ENCODE measurements at regions not wholly inside any gene's neighbourhood (a gene's known extent, or its start where the extent isn't known, plus 50 kb on each side); places are given as distances from the start of the nearest gene placed in this dataset.
"Not testable (repeated sequence)": the region's sequence is repeated elsewhere in the genome, so short reads cannot be mapped to it uniquely, and the experiment has no call there.

- no peak for DNase-seq
Measured at GRCh38 chr9:107807183-107807582, 317.6 kb upstream of the KLF4 start.

GRCh38 chr9:107805201-107805600, 315.6 kb upstream of the KLF4 start:
- DNase-seq: no peak

- DNase-seq: no peak
Measured at GRCh38 chr9:107794259-107794658, 304.7 kb upstream of the KLF4 start.

- no peak for DNase-seq
Measured at GRCh38 chr9:107793541-107793940, 304.0 kb upstream of the KLF4 start.

GRCh38 chr9:107792596-107792995, 303.0 kb upstream of the KLF4 start:
- DNase-seq: no peak

DNA sequence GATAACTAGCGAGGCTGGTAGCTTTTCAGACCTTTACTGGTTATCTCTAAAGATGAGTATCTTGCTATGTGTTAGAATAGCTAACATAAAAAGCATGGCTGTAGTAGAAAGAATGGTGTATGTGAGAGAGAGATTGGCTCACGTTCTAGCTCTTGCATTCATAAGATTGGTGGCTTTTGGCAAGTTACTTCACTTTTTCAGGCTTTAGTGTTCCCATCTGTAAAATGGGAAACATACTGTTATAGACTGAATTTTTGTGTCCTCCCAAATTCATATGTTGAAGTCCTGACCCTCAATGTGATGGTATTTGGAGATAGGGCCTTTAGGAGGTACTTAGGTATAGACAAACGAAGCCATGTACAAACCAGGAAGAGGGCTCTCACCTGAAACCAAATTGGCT, 302.4 kb upstream of the KLF4 start:
- DNase-seq: no peak

- no peak for DNase-seq
Measured at GRCh38 chr9:107789001-107789700, 299.6 kb upstream of the KLF4 start.

GRCh38 chr9:107786561-107786960, 297.0 kb upstream of the KLF4 start:
- no peak for DNase-seq

DNA sequence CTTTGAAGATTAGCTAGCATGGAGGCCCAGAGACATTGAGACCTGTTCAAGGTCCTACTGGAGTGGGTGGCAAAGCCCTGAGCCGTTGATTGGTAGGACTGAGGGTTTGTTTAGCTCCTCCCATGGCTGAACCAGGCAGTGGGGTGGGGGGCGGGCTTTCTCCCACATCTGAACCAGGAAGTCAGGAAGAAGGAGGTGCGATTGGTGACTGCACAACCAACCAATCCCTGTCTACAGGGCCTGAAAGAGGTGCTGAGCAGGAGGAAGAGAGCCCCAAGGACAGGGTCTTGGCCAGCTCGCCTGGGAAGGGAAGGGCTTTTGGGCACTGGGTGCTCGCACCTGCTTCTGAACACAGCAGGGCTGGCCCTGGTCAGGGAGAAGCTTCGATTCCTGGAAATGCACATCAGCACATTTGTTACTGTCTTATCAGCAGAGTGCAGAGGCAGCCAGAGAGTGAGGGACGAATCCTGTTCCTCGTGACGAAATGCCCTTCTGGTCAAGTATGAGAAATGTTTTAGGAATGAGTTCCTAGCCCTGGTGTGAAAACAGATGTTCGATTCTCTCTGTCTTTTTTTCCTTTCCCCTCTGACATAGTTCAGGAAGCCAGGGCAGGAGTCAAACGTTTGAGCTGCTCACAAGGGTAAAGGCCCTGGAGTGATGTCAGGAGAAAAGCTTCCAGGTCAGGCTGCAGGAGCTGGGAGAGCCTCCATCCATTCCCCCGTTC, 294.8 kb upstream of the KLF4 start:
- no peak for DNase-seq

- no peak for DNase-seq
Measured at GRCh38 chr9:107782789-107783188, 293.2 kb upstream of the KLF4 start.

DNA sequence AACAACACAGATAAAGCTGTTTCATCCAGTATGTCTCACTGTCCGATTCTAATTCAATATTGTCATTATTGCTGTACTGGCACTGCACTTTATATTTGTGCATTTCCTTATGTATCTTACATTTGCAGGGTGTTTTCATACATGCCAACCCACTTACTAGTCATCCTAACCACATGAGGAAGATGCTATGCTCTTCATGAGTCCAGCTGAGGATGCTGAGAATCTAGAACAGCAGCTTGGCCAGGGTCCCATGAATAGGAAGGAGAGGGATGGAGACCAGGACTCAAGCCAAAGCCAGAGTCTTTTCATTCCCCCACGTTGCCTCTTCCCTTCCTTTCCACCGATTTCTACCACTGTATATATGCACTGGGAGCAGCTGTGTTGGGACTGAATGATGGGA, 292.8 kb upstream of the KLF4 start:
- DNase-seq: no peak

- no peak for DNase-seq
Measured at GRCh38 chr9:107780960-107781359, 291.4 kb upstream of the KLF4 start.

- DNase-seq: no peak
Measured at GRCh38 chr9:107779731-107780130, 290.2 kb upstream of the KLF4 start.

- no peak for DNase-seq
Measured at GRCh38 chr9:107778661-107779060, 289.1 kb upstream of the KLF4 start.

DNA sequence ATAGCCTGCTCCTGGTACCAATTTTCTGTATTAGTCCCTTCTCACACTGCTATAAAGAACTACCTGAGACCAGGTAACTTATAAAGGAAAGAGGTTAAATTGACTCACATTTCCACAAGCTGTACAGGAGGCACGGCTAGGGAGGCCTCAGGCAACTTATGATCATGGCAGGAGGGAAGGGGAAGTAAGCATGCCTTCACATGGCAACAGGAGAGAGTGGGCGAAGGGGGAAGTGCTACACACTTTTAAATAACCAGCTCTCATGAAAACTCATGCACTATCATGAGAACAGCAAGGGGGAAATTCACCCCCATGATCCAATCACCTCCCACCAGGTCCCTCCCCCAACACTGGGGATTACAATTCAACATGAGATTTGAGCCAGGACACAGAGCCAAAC, 284.5 kb upstream of the KLF4 start:
- not testable (repeated sequence) for DNase-seq

GRCh38 chr9:107772988-107773387, 283.4 kb upstream of the KLF4 start:
- no peak for DNase-seq

- DNase-seq: no peak
Measured at GRCh38 chr9:107770716-107771115, 281.1 kb upstream of the KLF4 start.

- no peak for DNase-seq
Measured at GRCh38 chr9:107768224-107768623, 278.7 kb upstream of the KLF4 start.

DNA sequence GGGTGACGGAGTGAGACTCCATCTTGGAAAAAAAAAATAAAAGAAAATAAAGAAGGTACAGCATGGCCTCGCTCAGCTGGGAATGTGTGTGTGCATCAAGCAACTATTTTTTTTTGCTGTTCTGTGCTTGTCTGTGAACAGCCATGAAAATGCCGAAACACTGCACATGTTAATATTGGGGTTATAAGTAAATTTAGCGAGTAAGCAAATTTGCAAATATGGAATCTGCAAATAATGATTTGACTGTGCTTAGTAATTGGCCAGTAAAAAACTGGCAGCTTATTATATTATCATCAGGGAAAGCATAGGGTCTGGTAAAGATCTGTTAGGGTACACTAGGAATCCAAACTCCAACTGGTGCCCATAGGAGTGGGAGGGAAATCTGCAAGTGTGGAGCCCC, 278.1 kb upstream of the KLF4 start:
- DNase-seq: no peak

DNA sequence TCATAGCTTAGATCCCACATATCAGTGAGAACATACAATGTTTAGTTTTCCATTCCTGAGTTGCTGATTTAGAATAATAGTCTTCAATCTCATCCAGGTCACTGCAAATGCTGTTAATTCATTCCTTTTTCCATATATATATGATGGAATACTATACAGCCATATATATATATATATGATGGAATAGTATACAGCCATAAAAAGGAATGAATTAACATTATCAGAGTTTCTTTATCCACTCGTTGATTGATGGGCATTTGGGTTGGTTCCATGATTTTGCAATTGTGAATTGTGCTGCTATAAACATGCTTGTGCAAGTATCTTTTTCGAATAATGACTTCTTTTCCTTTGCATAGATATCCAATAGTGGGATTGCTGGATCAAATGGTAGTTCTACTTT, 273.9 kb upstream of the KLF4 start:
- DNase-seq: not testable (repeated sequence)

DNA sequence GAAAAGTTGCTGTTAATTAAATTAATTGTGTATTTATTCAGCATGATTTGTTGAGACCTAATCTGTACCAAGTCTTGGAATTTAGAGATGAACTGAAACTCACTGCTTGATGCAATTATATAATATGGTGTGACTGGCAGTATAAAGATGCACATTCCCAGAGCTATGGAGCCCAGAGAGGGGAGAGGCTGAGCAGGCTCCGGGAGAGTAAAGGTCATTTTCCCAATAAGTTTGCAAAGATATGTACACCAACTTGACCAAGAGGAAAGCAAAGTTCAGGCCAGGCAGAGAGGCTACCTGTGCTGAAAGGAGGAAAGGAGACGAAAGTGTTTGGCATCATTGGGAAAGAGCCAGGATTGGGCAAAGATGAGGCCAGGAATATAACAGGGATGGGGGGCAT, 271.7 kb upstream of the KLF4 start:
- no peak for DNase-seq

DNA sequence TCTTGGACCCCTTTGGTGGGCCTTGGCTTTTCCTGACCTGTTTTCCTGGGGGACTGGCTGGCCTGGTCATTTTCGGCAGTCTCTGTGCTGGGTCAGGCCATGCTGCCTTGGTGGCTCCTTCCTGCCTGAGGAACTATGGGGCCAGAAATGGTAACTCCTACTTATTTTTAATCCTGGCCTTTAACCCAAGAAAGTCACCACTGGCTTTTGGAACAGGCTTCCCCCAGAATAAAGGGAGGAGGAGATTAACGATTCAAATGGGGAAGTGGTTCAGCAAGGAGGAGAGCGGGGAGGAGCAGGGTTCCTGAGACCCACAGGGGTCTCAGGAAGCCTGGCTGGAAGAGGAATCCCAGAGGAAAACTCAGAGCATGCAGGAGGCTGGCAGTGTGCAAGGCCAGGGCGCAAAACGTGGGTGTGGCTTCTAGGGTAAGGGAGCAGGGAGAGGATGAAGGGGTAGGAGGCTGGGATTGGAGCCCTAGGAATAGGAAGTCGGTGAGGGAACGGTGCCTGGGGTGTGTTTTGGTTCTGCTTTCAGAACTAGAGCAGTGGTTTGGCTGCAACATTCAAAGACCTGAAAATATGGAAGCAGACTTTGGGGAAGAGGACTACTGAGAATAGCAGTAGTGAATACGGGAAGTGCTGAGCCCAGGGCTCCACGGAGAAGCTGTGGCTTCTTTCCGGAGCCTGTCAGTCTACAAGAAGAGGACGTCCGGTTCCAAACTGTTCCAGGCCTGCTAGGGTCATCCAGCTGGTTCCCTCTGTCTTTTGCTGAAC, 271.1 kb upstream of the KLF4 start:
- DNase-seq: no peak

DNA sequence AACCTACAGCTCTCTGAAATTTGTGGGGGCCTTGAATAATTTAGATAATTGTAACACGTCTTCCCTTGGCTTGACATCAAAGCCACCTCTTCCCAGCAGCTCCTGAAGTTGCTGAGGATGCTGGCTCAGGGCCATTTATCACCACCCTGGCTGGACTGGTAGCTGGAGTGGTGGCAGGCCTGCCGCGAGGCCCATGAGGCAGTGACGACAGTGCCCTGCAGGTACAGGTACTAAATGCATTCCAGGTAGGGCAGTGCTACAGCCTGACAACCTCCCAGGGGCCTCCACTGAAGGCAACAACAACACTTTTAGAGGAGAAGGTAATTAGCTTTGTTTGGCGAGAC, 270.2 kb upstream of the KLF4 start:
- DNase-seq: no peak

All from NCI-H2227 treated with DMSO at 0.1 percent for 48 hours (cell line).